ENCODE measurements at regions not wholly inside any gene's neighbourhood (a gene's known extent, or its start where the extent isn't known, plus 50 kb on each side); places are given as distances from the start of the nearest gene placed in this dataset.

- no peak for DNase-seq (ENCODE audit: low spot score)
- intact Hi-C loops (cut with DNase I), result no loop called here
Observed at GRCh38 chr2:66775730-66776422, 341.0 kb downstream of the MEIS1 start.

GRCh38 chr2:66781804-66782203 lies 346.9 kb downstream of the MEIS1 start:
- intact Hi-C loops (cut with DNase I), result no loop called here

GRCh38 chr2:66782780-66783361 lies 347.9 kb downstream of the MEIS1 start:
- intact Hi-C loops (cut with DNase I), result no loop called here

More at GRCh38 chr2:66781804-66782203, 346.9 kb downstream of the MEIS1 start:
- no peak for DNase-seq (ENCODE audit: low spot score)

GRCh38 chr2:66789741-66790140 lies 354.8 kb downstream of the MEIS1 start:
- intact Hi-C loops (cut with DNase I), result no loop called here
- DNase-seq (ENCODE audit: low spot score), result no peak

More at GRCh38 chr2:66782780-66783361, 347.9 kb downstream of the MEIS1 start:
- no peak for DNase-seq (ENCODE audit: low spot score)

- no peak for DNase-seq (ENCODE audit: low spot score)
- intact Hi-C loops (cut with DNase I), result no loop called here
Observed at GRCh38 chr2:66790651-66791181, 355.8 kb downstream of the MEIS1 start.

- no peak for DNase-seq (ENCODE audit: low spot score)
Observed at GRCh38 chr2:66794070-66794469, 359.1 kb downstream of the MEIS1 start.

GRCh38 chr2:66794551-66794950 lies 359.6 kb downstream of the MEIS1 start:
- DNase-seq (ENCODE audit: low spot score), result no peak
- intact Hi-C loops (cut with DNase I), result no loop called here

More at GRCh38 chr2:66794070-66794469, 359.1 kb downstream of the MEIS1 start:
- intact Hi-C loops (cut with DNase I), result no loop called here

- no peak for DNase-seq (ENCODE audit: low spot score)
- intact Hi-C loops (cut with DNase I), result no loop called here
Observed at GRCh38 chr2:66802877-66803276, 368.0 kb downstream of the MEIS1 start.

GRCh38 chr2:66803726-66804125 lies 368.8 kb downstream of the MEIS1 start:
- intact Hi-C loops (cut with DNase I), result no loop called here
- DNase-seq (ENCODE audit: low spot score), result no peak

GRCh38 chr2:66805016-66805865 lies 370.3 kb downstream of the MEIS1 start:
- DNase-seq (ENCODE audit: low spot score), result no peak
- intact Hi-C loops (cut with DNase I), result no loop called here

GRCh38 chr2:66805968-66806367 lies 371.0 kb downstream of the MEIS1 start:
- DNase-seq (ENCODE audit: low spot score), result no peak
- intact Hi-C loops (cut with DNase I), result no loop called here

- intact Hi-C loops (cut with DNase I), result no loop called here
- no peak for DNase-seq (ENCODE audit: low spot score)
Observed at GRCh38 chr2:66813525-66813924, 378.6 kb downstream of the MEIS1 start.

GRCh38 chr2:66813976-66814375 lies 379.1 kb downstream of the MEIS1 start:
- no peak for DNase-seq (ENCODE audit: low spot score)
- intact Hi-C loops (cut with DNase I), result no loop called here

- intact Hi-C loops (cut with DNase I), result no loop called here
- DNase-seq (ENCODE audit: low spot score), result no peak
Observed at GRCh38 chr2:66814916-66815315, 380.0 kb downstream of the MEIS1 start.

- no peak for DNase-seq (ENCODE audit: low spot score)
- intact Hi-C loops (cut with DNase I), result no loop called here
Observed at GRCh38 chr2:66815886-66816285, 381.0 kb downstream of the MEIS1 start.

- no peak for DNase-seq (ENCODE audit: low spot score)
- intact Hi-C loops (cut with DNase I), result no loop called here
Observed at GRCh38 chr2:66821168-66821567, 386.2 kb downstream of the MEIS1 start.

- no peak for DNase-seq (ENCODE audit: low spot score)
Observed at GRCh38 chr2:66822186-66822585, 387.3 kb downstream of the MEIS1 start.

GRCh38 chr2:66824926-66825325 lies 390.0 kb downstream of the MEIS1 start:
- intact Hi-C loops (cut with DNase I), result no loop called here
- no peak for DNase-seq (ENCODE audit: low spot score)

More at GRCh38 chr2:66822186-66822585, 387.3 kb downstream of the MEIS1 start:
- intact Hi-C loops (cut with DNase I), result no loop called here

GRCh38 chr2:66827851-66828250 lies 392.9 kb downstream of the MEIS1 start:
- intact Hi-C loops (cut with DNase I), result no loop called here
- no peak for DNase-seq (ENCODE audit: low spot score)

GRCh38 chr2:66828876-66829275 lies 394.0 kb downstream of the MEIS1 start:
- no peak for DNase-seq (ENCODE audit: low spot score)
- intact Hi-C loops (cut with DNase I), result no loop called here

All from cardiac septum (tissue), 1 donor.